Endothelial cell of umbilical vein (primary cell): ENCODE measurements at regions not wholly inside any gene's neighbourhood (a gene's known extent, or its start where the extent isn't known, plus 50 kb on each side); places are given as distances from the start of the nearest gene placed in this dataset.

Experiments used
- BruUV-seq: library from RNA; stranded (reverse); fragments of 400-500 nt; replicated peaks from 2 replicates; lab custom pipeline; 2021; lab: Mats Ljungman, UMichigan
- CTCF ChIA-PET: fragments of 300-600, 350-600 bp; sonication (Branson Sonifier 250); formaldehyde crosslinking; loops from one replicate; lab custom pipeline; 2021; ENCODE audit warnings: antibody characterized with exemption, inconsistent platforms; lab: Charles Lee
- POLR2A ChIA-PET: fragments of 300-600, 350-600 bp; sonication (Branson Sonifier 250); formaldehyde crosslinking; loops from one replicate; lab custom pipeline; 2021; ENCODE audit warnings: antibody characterized with exemption, inconsistent platforms; lab: Charles Lee
- DNase-seq: peaks from one replicate; pipeline ENCODE4 v3.0.0-alpha.2; 2011; ENCODE audit warnings: low read depth, low spot score
- FAIRE-seq: peaks from 2 replicates; lab custom pipeline; 2011; peaks lifted over from hg19 to GRCh38; lab: Jason Lieb, UNC
- H2AFZ ChIP-seq: 2 replicates; pipeline ENCODE4 v1.6.0; 2012; ENCODE audit warnings: low read depth, low read length, control low read depth, inconsistent platforms
- H3K27ac ChIP-seq: 2 replicates; pipeline ENCODE4 v1.5.1; 2011; ENCODE audit warnings: low read depth, mild to moderate bottlenecking, control low read depth, low read length, moderate library complexity; ENCODE audit not compliant: insufficient read depth
- H3K27me3 ChIP-seq, 2 experiments: 2 replicates each; pipeline versions ENCODE4 v1.6.0 to v1.6.1; 2011; ENCODE audit warnings: low read length in 2 of 2, mixed read lengths in 1 of 2; ENCODE audit not compliant: control insufficient read depth in 2 of 2, insufficient read depth in 2 of 2
- H3K36me3 ChIP-seq, 2 experiments: 2 replicates in 1 of 2; 3 replicates in 1 of 2; pipeline ENCODE4 v1.5.1; 2011; ENCODE audit warnings: low read length in 2 of 2, mild to moderate bottlenecking in 1 of 2, moderate library complexity in 1 of 2; ENCODE audit not compliant: control insufficient read depth in 2 of 2, insufficient read depth in 2 of 2; ENCODE audit errors: extremely low read depth in 1 of 2
- H3K4me1 ChIP-seq: 3 replicates; pipeline ENCODE4 v1.5.1; 2011; ENCODE audit warnings: mild to moderate bottlenecking, low read length; ENCODE audit not compliant: control insufficient read depth, insufficient read depth; ENCODE audit errors: extremely low read depth
- H3K4me2 ChIP-seq: 2 replicates; pipeline ENCODE4 v1.6.1; 2011; ENCODE audit warnings: low read length, control low read depth, mixed read lengths; ENCODE audit not compliant: insufficient read depth
- H3K4me3 ChIP-seq, 3 experiments: fragments of 200-600 bp in 1 of 3; sonication (generic), shearing (Covaris generic) in 1 of 3; replicated peaks in 1 of 3; 2 replicates each; pipeline ENCODE4 v1.5.1; 2011 to 2016; ENCODE audit warnings: control low read depth in 3 of 3, low read length in 3 of 3, mild to moderate bottlenecking in 2 of 3, inconsistent platforms in 1 of 3, low read depth in 1 of 3, moderate library complexity in 1 of 3; ENCODE audit not compliant: insufficient read depth in 1 of 3
- H3K79me2 ChIP-seq: 2 replicates; pipeline ENCODE4 v1.6.0; 2012; ENCODE audit warnings: low read length, inconsistent platforms; ENCODE audit not compliant: control insufficient read depth, insufficient read depth
- H3K9ac ChIP-seq: replicated peaks from 2 replicates; pipeline ENCODE3; 2011; ENCODE audit warnings: low read length, control low read depth; ENCODE audit not compliant: insufficient read depth; ENCODE audit errors: extremely low read depth
- H3K9me1 ChIP-seq: replicated peaks from 3 replicates; pipeline ENCODE4 v1.6.0; 2011; ENCODE audit warnings: mild to moderate bottlenecking, low read length; ENCODE audit not compliant: control insufficient read depth, insufficient read depth; ENCODE audit errors: extremely low read depth
- H3K9me3 ChIP-seq: replicated peaks from 2 replicates; pipeline ENCODE4 v1.5.1; 2012; ENCODE audit warnings: low read length, inconsistent platforms; ENCODE audit not compliant: control insufficient read depth, insufficient read depth
- H4K20me1 ChIP-seq: replicated peaks from 2 replicates; pipeline ENCODE3; 2011; ENCODE audit warnings: mild to moderate bottlenecking, low read length; ENCODE audit not compliant: control insufficient read depth, insufficient read depth; ENCODE audit errors: extremely low read depth
- CTCF ChIP-seq, 2 donors: IDR thresholded peaks; 1 replicate in 1 of 2; 2 replicates in 1 of 2; pipeline ENCODE4 v1.5.1; 2011; ENCODE audit warnings: low read length in 2 of 2, mild to moderate bottlenecking in 2 of 2, moderate library complexity in 2 of 2, control low read depth in 1 of 2, inconsistent platforms in 1 of 2, low read depth in 1 of 2; ENCODE audit not compliant: insufficient read depth in 1 of 2; ENCODE audit errors: extremely low read depth in 1 of 2
- EZH2 ChIP-seq: IDR thresholded peaks from 2 replicates; pipeline ENCODE4 v1.6.1; 2012; ENCODE audit warnings: borderline replicate concordance, low read depth, mild to moderate bottlenecking, moderate library complexity, low read length, inconsistent platforms; ENCODE audit not compliant: severe bottlenecking
- FOS ChIP-seq: IDR thresholded peaks from 2 replicates; pipeline ENCODE4 v1.6.1; 2011; ENCODE audit warnings: mild to moderate bottlenecking, low read length, moderate library complexity, borderline replicate concordance; ENCODE audit not compliant: insufficient read depth
- GATA2 ChIP-seq: IDR thresholded peaks from 2 replicates; pipeline ENCODE4 v1.7.0; 2011; ENCODE audit warnings: low read depth, mild to moderate bottlenecking, moderate library complexity, mixed read lengths, low read length; ENCODE audit not compliant: insufficient read length, insufficient read depth
- JUN ChIP-seq: IDR thresholded peaks from 2 replicates; pipeline ENCODE4 v1.6.1; 2011; ENCODE audit warnings: borderline replicate concordance, low read depth; ENCODE audit not compliant: insufficient read length, insufficient read depth
- MAX ChIP-seq: IDR thresholded peaks from 2 replicates; pipeline ENCODE4 v1.6.1; 2011; ENCODE audit not compliant: insufficient read depth, insufficient read length
- MYC ChIP-seq: IDR thresholded peaks from one replicate; pipeline ENCODE4 v1.6.1; 2011; ENCODE audit warnings: mild to moderate bottlenecking, low read depth, low read length
- POLR2A ChIP-seq: IDR thresholded peaks from 2 replicates; pipeline ENCODE4 v1.6.1; 2012; ENCODE audit warnings: low read depth, mild to moderate bottlenecking, control low read depth, low read length
- POLR2AphosphoS5 ChIP-seq: IDR thresholded peaks from 2 replicates; pipeline ENCODE4 v1.6.1; 2012; ENCODE audit warnings: low read depth, mild to moderate bottlenecking, control low read depth, low read length, moderate library complexity; ENCODE audit not compliant: insufficient read depth
- dilution Hi-C: fragments of 300-500 bp; cut with MboI; formaldehyde crosslinking; loops from one replicate; pipeline ENCODE4 v1.15.0; 2019; ENCODE audit warnings: low sequenced_read_pairs; ENCODE audit not compliant: extremely low pct_ligation_motif_present
- intact Hi-C: fragments of 100-400 bp; cut with micrococcal nuclease; formaldehyde crosslinking; loops from one replicate; pipeline ENCODE4 v1.10.0; 2022

- no TSS peak for BruUV-seq
- ChIA-PET POLR2A (no interaction called here), CTCF (interaction anchor here (0.8 kb wide), 1 partner anchor 39 kb away, joined by 3 read pairs; no protein-coding TSS in a partner anchor)
- H4K20me1 ChIP-seq: no peaks in the 10 kb centered on the region
- no peaks in the 10 kb centered on the region for H3K36me3 ChIP-seq
- no peak overlapping the region for H3K27ac ChIP-seq
- H3K79me2 ChIP-seq: no peaks in the 10 kb centered on the region
- dilution Hi-C loops: no loop called here
- H3K9ac ChIP-seq: no peak overlapping the region
- H3K4me3 ChIP-seq: no peak overlapping the region
- intact Hi-C loops: no loop called here
- no peak overlapping the region for H2AFZ ChIP-seq
- H3K27me3 ChIP-seq: no peaks in the 10 kb centered on the region
- H3K4me2 ChIP-seq: no peak overlapping the region
- H3K9me1 ChIP-seq: no peaks in the 10 kb centered on the region
- H3K4me1 ChIP-seq: peaks cover 26% of the 10 kb centered on the region
- H3K9me3 ChIP-seq: no peaks in the 10 kb centered on the region
- no peak for DNase-seq
- no peak for TF ChIP-seq CTCF (IDR thresholded peaks at IDR 0.05; ENCODE audit: extremely low read depth in 1 of 2, insufficient read depth in 1 of 2, low read depth in 1 of 2, low read length in 2 of 2)
- TF ChIP-seq POLR2AphosphoS5: no peak
- no peak for TF ChIP-seq GATA2
- no peak for TF ChIP-seq POLR2A
- no peak for TF ChIP-seq EZH2
- no peak for TF ChIP-seq MAX
- no peak for TF ChIP-seq JUN
- no peak for TF ChIP-seq MYC
- no peak for TF ChIP-seq FOS
- FAIRE-seq: no peak
These were observed 627.1 kb upstream of the CCDC54 start for GRCh38 chr3:106750092-106750491.
